Common myeloid progenitor, CD34-positive (primary cell): ENCODE measurements at regions not wholly inside any gene's neighbourhood (a gene's known extent, or its start where the extent isn't known, plus 50 kb on each side); places are given as distances from the start of the nearest gene placed in this dataset.

Experiments
- CTCF ChIA-PET: fragments of 350-600 bp; sonication (Branson Sonifier 250); formaldehyde crosslinking; loops from one replicate; lab custom pipeline; 2021; ENCODE audit warnings: antibody characterized with exemption; lab: Charles Lee
- POLR2A ChIA-PET: fragments of 350-600 bp; sonication (Branson Sonifier 250); formaldehyde crosslinking; loops from one replicate; lab custom pipeline; 2021; ENCODE audit warnings: antibody characterized with exemption; lab: Charles Lee
- DNase-seq, 3 donors: peaks; one replicate each; pipeline versions ENCODE4 v3.0.0 to v3.0.0-alpha.2; 2013
- H3K27ac ChIP-seq, 2 experiments: 1 replicate in 1 of 2; 2 replicates in 1 of 2; pipeline ENCODE4 v1.7.0; 2013; ENCODE audit warnings: inconsistent platforms in 2 of 2, low read length in 2 of 2, mild to moderate bottlenecking in 2 of 2, low read depth in 1 of 2, moderate library complexity in 1 of 2; ENCODE audit not compliant: severe bottlenecking in 2 of 2, insufficient read depth in 1 of 2, poor library complexity in 1 of 2
- H3K27me3 ChIP-seq, 5 experiments: replicated peaks in 2 of 5; 1 replicate in 3 of 5; 2 replicates in 2 of 5; pipeline versions ENCODE4 v1.6.1 to v1.7.0; 2013; ENCODE audit warnings: low read length in 4 of 5, mild to moderate bottlenecking in 2 of 5, moderate library complexity in 2 of 5, inconsistent platforms in 1 of 5; ENCODE audit not compliant: insufficient read depth in 5 of 5, control insufficient read depth in 4 of 5
- H3K36me3 ChIP-seq, 4 experiments: 1 replicate in 2 of 4; 2 replicates in 2 of 4; pipeline versions ENCODE4 v1.6.1 to v1.7.0; 2013; ENCODE audit warnings: low read length in 3 of 4, control low read depth in 1 of 4, mild to moderate bottlenecking in 1 of 4; ENCODE audit not compliant: control insufficient read depth in 4 of 4, insufficient read depth in 4 of 4
- H3K4me1 ChIP-seq, 4 experiments: 1 replicate in 3 of 4; 2 replicates in 1 of 4; pipeline versions ENCODE4 v1.6.1 to v1.7.1; 2013; ENCODE audit warnings: low read length in 3 of 4, mild to moderate bottlenecking in 3 of 4, control low read depth in 1 of 4, inconsistent platforms in 1 of 4, moderate library complexity in 1 of 4; ENCODE audit not compliant: control insufficient read depth in 4 of 4, insufficient read depth in 4 of 4; ENCODE audit errors: control extremely low read depth in 1 of 4
- H3K4me3 ChIP-seq, 7 experiments: 1 replicate in 4 of 7; 2 replicates in 3 of 7; pipeline versions ENCODE4 v1.5.1 to v1.7.0; 2013; ENCODE audit warnings: mild to moderate bottlenecking in 7 of 7, low read length in 6 of 7, moderate library complexity in 6 of 7, inconsistent platforms in 2 of 7, low read depth in 2 of 7, control low read depth in 1 of 7; ENCODE audit not compliant: insufficient read depth in 4 of 7, control insufficient read depth in 1 of 7; ENCODE audit errors: extremely low read depth in 1 of 7
- H3K9me3 ChIP-seq, 5 experiments: 1 replicate in 4 of 5; 2 replicates in 1 of 5; pipeline versions ENCODE4 v1.6.1 to v1.7.1; 2013; ENCODE audit warnings: low read length in 4 of 5, mild to moderate bottlenecking in 2 of 5, inconsistent platforms in 1 of 5, low read depth in 1 of 5, moderate library complexity in 1 of 5; ENCODE audit not compliant: control insufficient read depth in 4 of 5, insufficient read depth in 2 of 5; ENCODE audit errors: control extremely low read depth in 1 of 5
- WGBS: methylation state at CpG from one replicate; pipeline ENCODE4 v1.1.5; 2013; ENCODE audit not compliant: insufficient coverage; 5-methylcytosine and 5-hydroxymethylcytosine counted together

GRCh38 chr7:124532166-124532565 is 233.4 kb downstream of the GPR37 start:
- no peak overlapping the region for H3K27ac ChIP-seq
- CTCF ChIA-PET = no interaction called here
- no peaks in the 10 kb centered on the region for H3K4me1 ChIP-seq
- POLR2A ChIA-PET = no interaction called here
- H3K4me3 ChIP-seq = no peak overlapping the region
- H3K27me3 ChIP-seq = no peaks in the 10 kb centered on the region
- H3K36me3 ChIP-seq = no peaks in the 10 kb centered on the region
- no peak for DNase-seq
- peaks cover 0 to 3% (median 0%) of the 10 kb centered on the region in 5 experiments for H3K9me3 ChIP-seq

GRCh38 chr7:124516911-124517310 is 248.7 kb downstream of the GPR37 start:
- Histone ChIP-seq H3K36me3 (no peaks in the 10 kb centered on the region), H3K9me3 (no peaks in the 10 kb centered on the region), H3K27ac (no peak overlapping the region), H3K4me1 (no peaks in the 10 kb centered on the region), H3K27me3 (no peaks in the 10 kb centered on the region), H3K4me3 (no peak overlapping the region)
- no peak for DNase-seq
- ChIA-PET CTCF (no interaction called here), POLR2A (no interaction called here)

- ChIA-PET POLR2A (no interaction called here), CTCF (interaction anchor here (0.9 kb wide), 1 partner anchor 98 kb away, joined by 3 read pairs; no protein-coding TSS in a partner anchor)
- Histone ChIP-seq H3K27me3 (no peaks in the 10 kb centered on the region), H3K4me1 (no peaks in the 10 kb centered on the region), H3K36me3 (no peaks in the 10 kb centered on the region), H3K27ac (no peak overlapping the region), H3K9me3 (no peaks in the 10 kb centered on the region), H3K4me3 (no peak overlapping the region)
- no peak for DNase-seq
- WGBS = 96% methylated on average over 3 of the region's 4 CpGs
These were observed 250.3 kb downstream of the GPR37 start for GRCh38 chr7:124515106-124515830.

- no peak overlapping the region for H3K27ac ChIP-seq
- H3K27me3 ChIP-seq = no peaks in the 10 kb centered on the region
- no peaks in the 10 kb centered on the region for H3K36me3 ChIP-seq
- no peak for DNase-seq
- no peaks in the 10 kb centered on the region for H3K4me1 ChIP-seq
- no peaks in the 10 kb centered on the region for H3K9me3 ChIP-seq
- CTCF ChIA-PET = interaction anchor here (0.9 kb wide), 1 partner anchor 99 kb away, joined by 3 read pairs; no protein-coding TSS in a partner anchor
- H3K4me3 ChIP-seq = no peak overlapping the region
- POLR2A ChIA-PET = no interaction called here
- WGBS = 100% methylated on average over 2 of the region's 2 CpGs
These were observed 251.1 kb downstream of the GPR37 start for GRCh38 chr7:124514471-124514870.

- no peak for DNase-seq
- no peaks in the 10 kb centered on the region for H3K27me3 ChIP-seq
- H3K4me3 ChIP-seq = no peak overlapping the region
- no peaks in the 10 kb centered on the region for H3K4me1 ChIP-seq
- peaks cover 0 to 1% (median 0%) of the 10 kb centered on the region in 5 experiments for H3K9me3 ChIP-seq
- WGBS = 80% methylated on average over 1 of the region's 3 CpGs
- ChIA-PET POLR2A (no interaction called here), CTCF (no interaction called here)
- no peak overlapping the region for H3K27ac ChIP-seq
- no peaks in the 10 kb centered on the region for H3K36me3 ChIP-seq
These were observed 268.4 kb downstream of the GPR37 start for GRCh38 chr7:124497176-124497575.

GRCh38 chr7:124489925-124490324 is 275.7 kb downstream of the GPR37 start:
- WGBS = 73% methylated on average over 2 of the region's 3 CpGs
- Histone ChIP-seq H3K4me3 (no peak overlapping the region), H3K9me3 (no peaks in the 10 kb centered on the region), H3K27ac (no peak overlapping the region), H3K4me1 (no peaks in the 10 kb centered on the region), H3K36me3 (no peaks in the 10 kb centered on the region), H3K27me3 (no peaks in the 10 kb centered on the region)
- DNase-seq = no peak
- POLR2A ChIA-PET = no interaction called here
- CTCF ChIA-PET = no interaction called here

GRCh38 chr7:124489082-124489819 is 276.3 kb downstream of the GPR37 start:
- CTCF ChIA-PET = no interaction called here
- H3K4me1 ChIP-seq = no peaks in the 10 kb centered on the region
- DNase-seq = no peak
- no peak overlapping the region for H3K27ac ChIP-seq
- WGBS = 63% methylated on average over 2 of the region's 5 CpGs
- H3K36me3 ChIP-seq = no peaks in the 10 kb centered on the region
- H3K4me3 ChIP-seq = no peak overlapping the region
- no peaks in the 10 kb centered on the region for H3K9me3 ChIP-seq
- H3K27me3 ChIP-seq = no peaks in the 10 kb centered on the region
- POLR2A ChIA-PET = no interaction called here
